Activated CD8-positive, alpha-beta T cell treated with anti-CD3 and anti-CD28 coated beads for 36 hours (primary cell): ENCODE measurements at regions not wholly inside any gene's neighbourhood (a gene's known extent, or its start where the extent isn't known, plus 50 kb on each side); places are given as distances from the start of the nearest gene placed in this dataset.

Experiments
- ATAC-seq: fragments of 200-7000 bp; cut with Tn5 transposase; one replicate; pipeline ENCODE4 v1.10.0; 2021; ENCODE audit warnings: mild to moderate bottlenecking, moderate library complexity
- CTCF ChIA-PET: fragments of 350-600 bp; sonication (Branson Sonifier 250); formaldehyde crosslinking; loops from one replicate; lab custom pipeline; 2021; ENCODE audit warnings: antibody characterized with exemption; lab: Charles Lee
- POLR2A ChIA-PET: fragments of 350-600 bp; sonication (Branson Sonifier 250); formaldehyde crosslinking; loops from one replicate; lab custom pipeline; 2021; ENCODE audit warnings: antibody characterized with exemption; lab: Charles Lee
- DNase-seq: peaks from one replicate; pipeline ENCODE4 v3.0.0-alpha.2; 2020
- H3K27ac Mint-ChIP-seq: one replicate; pipeline ENCODE4 v1.8.0; 2021; ENCODE audit warnings: mild to moderate bottlenecking, mixed read lengths
- H3K27me3 Mint-ChIP-seq: one replicate; pipeline ENCODE4 v1.8.0; 2021; ENCODE audit warnings: mixed read lengths
- H3K36me3 Mint-ChIP-seq: one replicate; pipeline ENCODE4 v1.8.0; 2021; ENCODE audit warnings: low read depth, mixed read lengths
- H3K4me1 Mint-ChIP-seq: one replicate; pipeline ENCODE4 v1.8.0; 2021; ENCODE audit warnings: low read depth, mixed read lengths
- H3K4me3 Mint-ChIP-seq: one replicate; pipeline ENCODE4 v1.8.0; 2021; ENCODE audit warnings: mild to moderate bottlenecking, moderate library complexity, mixed read lengths
- H3K9me3 Mint-ChIP-seq: one replicate; pipeline ENCODE4 v1.8.0; 2021; ENCODE audit warnings: mixed read lengths
- intact Hi-C: fragments of 100-400 bp; cut with micrococcal nuclease; formaldehyde crosslinking; loops from one replicate; pipeline ENCODE4 v1.10.0; 2022
- TF ChIP-seq, protein P1 (sequence below): fragments of 200-600 bp; IDR thresholded peaks from one replicate; pipeline ENCODE4 v1.8.0; 2022; ENCODE audit warnings: antibody characterized with exemption, mild to moderate bottlenecking

DNA sequence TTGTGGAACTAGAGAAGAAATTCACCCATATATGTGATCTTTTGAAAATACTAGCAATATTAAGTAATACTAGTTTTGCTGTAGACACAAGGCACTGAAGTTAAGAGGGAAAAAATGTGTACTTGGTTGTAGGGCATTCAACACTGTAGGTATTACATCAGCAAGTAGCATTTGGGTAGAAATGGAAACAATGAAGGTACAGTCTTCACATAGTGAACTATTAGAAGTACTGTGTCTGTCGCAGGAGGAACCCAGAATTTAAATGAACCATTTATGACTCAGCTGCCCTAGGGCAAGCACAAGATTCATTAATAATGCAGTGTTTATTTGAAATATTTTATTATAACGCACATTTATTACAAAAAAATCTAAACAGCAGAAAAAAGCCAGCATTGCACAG lies 572.7 kb upstream of the TENM3 start:
- intact Hi-C loops: no loop called here
- CTCF ChIA-PET: no interaction called here

GRCh38 chr4:181671672-181672071 lies 571.5 kb upstream of the TENM3 start:
- CTCF ChIA-PET: no interaction called here
- ATAC-seq: no peak
- Mint-ChIP-seq H3K4me1 (no peaks in the 10 kb centered on the region), H3K9me3 (peaks cover 1% of the 10 kb centered on the region), H3K4me3 (no peak overlapping the region), H3K36me3 (no peaks in the 10 kb centered on the region), H3K27ac (no peak overlapping the region), H3K27me3 (no peaks in the 10 kb centered on the region)
- intact Hi-C loops: no loop called here
- TF ChIP-seq, protein P1, sequence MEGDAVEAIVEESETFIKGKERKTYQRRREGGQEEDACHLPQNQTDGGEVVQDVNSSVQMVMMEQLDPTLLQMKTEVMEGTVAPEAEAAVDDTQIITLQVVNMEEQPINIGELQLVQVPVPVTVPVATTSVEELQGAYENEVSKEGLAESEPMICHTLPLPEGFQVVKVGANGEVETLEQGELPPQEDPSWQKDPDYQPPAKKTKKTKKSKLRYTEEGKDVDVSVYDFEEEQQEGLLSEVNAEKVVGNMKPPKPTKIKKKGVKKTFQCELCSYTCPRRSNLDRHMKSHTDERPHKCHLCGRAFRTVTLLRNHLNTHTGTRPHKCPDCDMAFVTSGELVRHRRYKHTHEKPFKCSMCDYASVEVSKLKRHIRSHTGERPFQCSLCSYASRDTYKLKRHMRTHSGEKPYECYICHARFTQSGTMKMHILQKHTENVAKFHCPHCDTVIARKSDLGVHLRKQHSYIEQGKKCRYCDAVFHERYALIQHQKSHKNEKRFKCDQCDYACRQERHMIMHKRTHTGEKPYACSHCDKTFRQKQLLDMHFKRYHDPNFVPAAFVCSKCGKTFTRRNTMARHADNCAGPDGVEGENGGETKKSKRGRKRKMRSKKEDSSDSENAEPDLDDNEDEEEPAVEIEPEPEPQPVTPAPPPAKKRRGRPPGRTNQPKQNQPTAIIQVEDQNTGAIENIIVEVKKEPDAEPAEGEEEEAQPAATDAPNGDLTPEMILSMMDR: no peak
- no peak for DNase-seq
- POLR2A ChIA-PET: no interaction called here

More for the DNA sequence above, 572.7 kb upstream of the TENM3 start:
- Mint-ChIP-seq H3K4me3 (no peak overlapping the region), H3K36me3 (no peaks in the 10 kb centered on the region), H3K9me3 (peaks cover 1% of the 10 kb centered on the region), H3K27ac (no peak overlapping the region), H3K4me1 (no peaks in the 10 kb centered on the region), H3K27me3 (no peaks in the 10 kb centered on the region)
- TF ChIP-seq, protein P1: no peak
- ATAC-seq (no peak), DNase-seq (no peak)
- POLR2A ChIA-PET: no interaction called here

- H3K27ac Mint-ChIP-seq: no peak overlapping the region
- H3K4me3 Mint-ChIP-seq: no peak overlapping the region
- ChIA-PET CTCF (no interaction called here), POLR2A (no interaction called here)
- TF ChIP-seq, protein P1: no peak
- peaks cover 1% of the 10 kb centered on the region for H3K9me3 Mint-ChIP-seq
- no peak for DNase-seq
- no peak for ATAC-seq
- no peaks in the 10 kb centered on the region for H3K27me3 Mint-ChIP-seq
- no peaks in the 10 kb centered on the region for H3K36me3 Mint-ChIP-seq
- no peaks in the 10 kb centered on the region for H3K4me1 Mint-ChIP-seq
- intact Hi-C loops: no loop called here
Observed at GRCh38 chr4:181672751-181673150, 570.5 kb upstream of the TENM3 start.

- H3K27me3 Mint-ChIP-seq: no peaks in the 10 kb centered on the region
- ATAC-seq: no peak
- H3K27ac Mint-ChIP-seq: no peak overlapping the region
- no peak for DNase-seq
- no peak overlapping the region for H3K4me3 Mint-ChIP-seq
- H3K9me3 Mint-ChIP-seq: no peaks in the 10 kb centered on the region
- intact Hi-C loops: no loop called here
- POLR2A ChIA-PET: no interaction called here
- H3K4me1 Mint-ChIP-seq: no peaks in the 10 kb centered on the region
- CTCF ChIA-PET: no interaction called here
- H3K36me3 Mint-ChIP-seq: no peaks in the 10 kb centered on the region
- TF ChIP-seq, protein P1: no peak
Observed at GRCh38 chr4:181674315-181674875, 568.8 kb upstream of the TENM3 start.

GRCh38 chr4:181676546-181676945 lies 566.7 kb upstream of the TENM3 start:
- ChIA-PET POLR2A (no interaction called here), CTCF (no interaction called here)
- no peak for DNase-seq
- no peaks in the 10 kb centered on the region for H3K4me1 Mint-ChIP-seq
- TF ChIP-seq, protein P1: no peak
- H3K27ac Mint-ChIP-seq: no peak overlapping the region
- no peaks in the 10 kb centered on the region for H3K36me3 Mint-ChIP-seq
- no peaks in the 10 kb centered on the region for H3K9me3 Mint-ChIP-seq
- no peak for ATAC-seq
- no peaks in the 10 kb centered on the region for H3K27me3 Mint-ChIP-seq
- no peak overlapping the region for H3K4me3 Mint-ChIP-seq
- intact Hi-C loops: no loop called here
